ENCODE measurements at regions not wholly inside any gene's neighbourhood (a gene's known extent, or its start where the extent isn't known, plus 50 kb on each side); places are given as distances from the start of the nearest gene placed in this dataset.

DNA sequence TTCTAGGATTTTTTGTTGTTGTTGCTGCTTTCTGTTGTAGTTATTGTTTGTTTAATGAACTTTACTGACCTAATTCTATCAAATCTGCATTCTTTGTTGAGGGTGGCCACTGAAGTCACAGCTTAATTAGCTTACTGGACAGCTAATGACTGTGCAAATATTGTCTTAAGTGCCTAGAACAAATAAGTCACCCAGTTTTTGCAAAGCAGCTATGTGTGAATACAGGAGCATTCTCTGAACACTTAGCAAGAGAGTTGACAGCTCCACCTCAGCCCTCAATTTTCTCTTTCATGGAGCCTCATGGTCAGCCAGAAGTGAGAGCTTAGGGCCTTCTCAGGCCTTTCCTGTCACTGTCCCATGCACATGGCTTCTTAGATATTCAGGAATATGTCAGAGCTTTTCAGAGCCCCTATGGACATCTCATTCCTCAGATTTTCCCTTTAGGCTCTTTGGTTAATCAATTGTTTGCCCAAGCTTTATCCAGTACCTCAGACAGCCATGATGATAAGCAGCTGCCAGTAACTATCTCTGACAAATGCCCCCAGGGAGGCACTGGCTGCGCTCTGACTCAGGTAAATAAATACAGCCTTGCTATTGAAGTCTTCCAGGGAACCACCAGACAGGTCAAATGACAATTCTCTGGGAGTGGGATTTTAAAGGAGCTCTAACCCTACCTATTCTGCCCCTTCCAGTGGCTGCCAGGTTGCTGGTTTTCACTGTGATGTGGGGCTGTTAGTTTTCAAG lies 241.4 kb upstream of the IL12B start:
- no peaks in the 10 kb centered on the region for H3K36me3 Mint-ChIP-seq (ENCODE audit: low read depth, unreplicated experiment)
- no peak overlapping the region for H3K4me3 ChIP-seq (ENCODE audit: insufficient read depth, low read depth, low read length)
- TF ChIP-seq, protein P1, sequence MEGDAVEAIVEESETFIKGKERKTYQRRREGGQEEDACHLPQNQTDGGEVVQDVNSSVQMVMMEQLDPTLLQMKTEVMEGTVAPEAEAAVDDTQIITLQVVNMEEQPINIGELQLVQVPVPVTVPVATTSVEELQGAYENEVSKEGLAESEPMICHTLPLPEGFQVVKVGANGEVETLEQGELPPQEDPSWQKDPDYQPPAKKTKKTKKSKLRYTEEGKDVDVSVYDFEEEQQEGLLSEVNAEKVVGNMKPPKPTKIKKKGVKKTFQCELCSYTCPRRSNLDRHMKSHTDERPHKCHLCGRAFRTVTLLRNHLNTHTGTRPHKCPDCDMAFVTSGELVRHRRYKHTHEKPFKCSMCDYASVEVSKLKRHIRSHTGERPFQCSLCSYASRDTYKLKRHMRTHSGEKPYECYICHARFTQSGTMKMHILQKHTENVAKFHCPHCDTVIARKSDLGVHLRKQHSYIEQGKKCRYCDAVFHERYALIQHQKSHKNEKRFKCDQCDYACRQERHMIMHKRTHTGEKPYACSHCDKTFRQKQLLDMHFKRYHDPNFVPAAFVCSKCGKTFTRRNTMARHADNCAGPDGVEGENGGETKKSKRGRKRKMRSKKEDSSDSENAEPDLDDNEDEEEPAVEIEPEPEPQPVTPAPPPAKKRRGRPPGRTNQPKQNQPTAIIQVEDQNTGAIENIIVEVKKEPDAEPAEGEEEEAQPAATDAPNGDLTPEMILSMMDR (IDR thresholded peaks at IDR 0.05; ENCODE audit: insufficient read depth, low read depth, low read length): no peak
- no peak for TF ChIP-seq EZH2 (IDR thresholded peaks at IDR 0.05; ENCODE audit: insufficient read depth, low read length)
- H3K9me3 ChIP-seq (ENCODE audit: insufficient read depth, low read depth, low read length): no peaks in the 10 kb centered on the region
- H4K20me1 ChIP-seq (ENCODE audit: insufficient read depth, low read length): no peaks in the 10 kb centered on the region
- H3K4me1 Mint-ChIP-seq (ENCODE audit: low read depth, unreplicated experiment): peaks cover 3% of the 10 kb centered on the region
- no peak overlapping the region for H3K4me3 Mint-ChIP-seq (ENCODE audit: unreplicated experiment)
- FAIRE-seq (no peak), DNase-seq (ENCODE audit: low read depth) (no peak)
- H3K36me3 ChIP-seq (ENCODE audit: insufficient read depth, low read length): no peaks in the 10 kb centered on the region
- H3K4me1 ChIP-seq (ENCODE audit: insufficient read depth, low read length): no peaks in the 10 kb centered on the region
- no peaks in the 10 kb centered on the region for H3K9me3 Mint-ChIP-seq (ENCODE audit: unreplicated experiment)
- no peak overlapping the region for H3K27ac ChIP-seq (ENCODE audit: low read depth, low read length)
- H2AFZ ChIP-seq (ENCODE audit: low read depth, low read length): no peak overlapping the region
- peaks cover 10% of the 10 kb centered on the region for H3K27me3 Mint-ChIP-seq (ENCODE audit: low read depth, unreplicated experiment)
- H3K4me2 ChIP-seq (ENCODE audit: low read length): no peak overlapping the region
- no peak overlapping the region for H3K9ac ChIP-seq (ENCODE audit: low read length)
- H3K79me2 ChIP-seq (ENCODE audit: insufficient read depth, low read length): no peaks in the 10 kb centered on the region
- no peak overlapping the region for H3K27ac Mint-ChIP-seq (ENCODE audit: unreplicated experiment)
- H3K27me3 ChIP-seq (ENCODE audit: insufficient read depth, low read length): no peaks in the 10 kb centered on the region

- Histone ChIP-seq H3K79me2 (ENCODE audit: insufficient read depth, low read length) (no peaks in the 10 kb centered on the region), H3K27me3 (ENCODE audit: insufficient read depth, low read length) (no peaks in the 10 kb centered on the region), H3K4me1 (ENCODE audit: insufficient read depth, low read length) (peaks cover 3% of the 10 kb centered on the region), H2AFZ (ENCODE audit: low read depth, low read length) (no peak overlapping the region), H3K9me3 (ENCODE audit: insufficient read depth, low read depth, low read length) (no peaks in the 10 kb centered on the region), H3K4me3 (ENCODE audit: insufficient read depth, low read depth, low read length) (no peak overlapping the region), H3K36me3 (ENCODE audit: insufficient read depth, low read length) (no peaks in the 10 kb centered on the region), H3K9ac (ENCODE audit: low read length) (no peak overlapping the region), H4K20me1 (ENCODE audit: insufficient read depth, low read length) (no peaks in the 10 kb centered on the region), H3K4me2 (ENCODE audit: low read length) (no peak overlapping the region), H3K27ac (ENCODE audit: low read depth, low read length) (no peak overlapping the region)
- Mint-ChIP-seq H3K27ac (ENCODE audit: unreplicated experiment) (no peak overlapping the region), H3K9me3 (ENCODE audit: unreplicated experiment) (no peaks in the 10 kb centered on the region), H3K36me3 (ENCODE audit: low read depth, unreplicated experiment) (no peaks in the 10 kb centered on the region), H3K27me3 (ENCODE audit: low read depth, unreplicated experiment) (peaks cover 2% of the 10 kb centered on the region), H3K4me3 (ENCODE audit: unreplicated experiment) (no peak overlapping the region), H3K4me1 (ENCODE audit: low read depth, unreplicated experiment) (peaks cover 5% of the 10 kb centered on the region)
- FAIRE-seq (no peak), DNase-seq (ENCODE audit: low read depth) (no peak)
- TF ChIP-seq EZH2 (IDR thresholded peaks at IDR 0.05; ENCODE audit: insufficient read depth, low read length): no peak
- TF ChIP-seq, protein P1 (IDR thresholded peaks at IDR 0.05; ENCODE audit: insufficient read depth, low read depth, low read length): no peak
Observed at GRCh38 chr5:159576902-159577301, 246.6 kb upstream of the IL12B start.
